ENCODE measurements at regions not wholly inside any gene's neighbourhood (a gene's known extent, or its start where the extent isn't known, plus 50 kb on each side); places are given as distances from the start of the nearest gene placed in this dataset.
"Not testable (repeated sequence)": the region's sequence is repeated elsewhere in the genome, so short reads cannot be mapped to it uniquely, and the experiment has no call there.

- no peak overlapping the region for H3K4me3 ChIP-seq (replicated peaks in 1 of 4; ENCODE audit: control extremely low read depth in 1 of 4, insufficient read depth in 1 of 4, low read depth in 3 of 4, low read length in 4 of 4)
- TF ChIP-seq, protein P1, sequence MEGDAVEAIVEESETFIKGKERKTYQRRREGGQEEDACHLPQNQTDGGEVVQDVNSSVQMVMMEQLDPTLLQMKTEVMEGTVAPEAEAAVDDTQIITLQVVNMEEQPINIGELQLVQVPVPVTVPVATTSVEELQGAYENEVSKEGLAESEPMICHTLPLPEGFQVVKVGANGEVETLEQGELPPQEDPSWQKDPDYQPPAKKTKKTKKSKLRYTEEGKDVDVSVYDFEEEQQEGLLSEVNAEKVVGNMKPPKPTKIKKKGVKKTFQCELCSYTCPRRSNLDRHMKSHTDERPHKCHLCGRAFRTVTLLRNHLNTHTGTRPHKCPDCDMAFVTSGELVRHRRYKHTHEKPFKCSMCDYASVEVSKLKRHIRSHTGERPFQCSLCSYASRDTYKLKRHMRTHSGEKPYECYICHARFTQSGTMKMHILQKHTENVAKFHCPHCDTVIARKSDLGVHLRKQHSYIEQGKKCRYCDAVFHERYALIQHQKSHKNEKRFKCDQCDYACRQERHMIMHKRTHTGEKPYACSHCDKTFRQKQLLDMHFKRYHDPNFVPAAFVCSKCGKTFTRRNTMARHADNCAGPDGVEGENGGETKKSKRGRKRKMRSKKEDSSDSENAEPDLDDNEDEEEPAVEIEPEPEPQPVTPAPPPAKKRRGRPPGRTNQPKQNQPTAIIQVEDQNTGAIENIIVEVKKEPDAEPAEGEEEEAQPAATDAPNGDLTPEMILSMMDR (conservative IDR thresholded peaks at IDR 0.05 in 1 of 2, IDR thresholded peaks at IDR 0.05 in 1 of 2; ENCODE audit: low read depth in 1 of 2, low read length in 2 of 2): peak; percentile 17 to 37
- no peak for TF ChIP-seq EZH2 (IDR thresholded peaks at IDR 0.05; ENCODE audit: low read length, missing control alignments)
- no peak overlapping the region for H2AFZ ChIP-seq (ENCODE audit: low read length)
- H3K36me3 ChIP-seq (ENCODE audit: control insufficient read depth, insufficient read depth, low read length): no peaks in the 10 kb centered on the region
- H3K4me1 ChIP-seq (ENCODE audit: control insufficient read depth, extremely low read depth, insufficient read depth, low read length): peaks cover 7% of the 10 kb centered on the region
- no peaks in the 10 kb centered on the region for H3K79me2 ChIP-seq (ENCODE audit: control insufficient read depth, insufficient read depth, low read length)
- peaks cover 1% of the 10 kb centered on the region for H3K9me3 ChIP-seq (ENCODE audit: control insufficient read depth, insufficient read depth, low read depth, low read length)
- H3K27ac ChIP-seq (ENCODE audit: insufficient read depth, low read length): peak overlapping the region; percentile 76
- H3K27me3 ChIP-seq (ENCODE audit: control insufficient read depth, insufficient read depth, low read length): no peaks in the 10 kb centered on the region
- no peaks in the 10 kb centered on the region for H4K20me1 ChIP-seq (ENCODE audit: control insufficient read depth, extremely low read depth, insufficient read depth, low read length)
- peak overlapping the region; percentile 81 for H3K4me2 ChIP-seq (ENCODE audit: extremely low read depth, insufficient read depth, low read length)
- H3K9ac ChIP-seq (ENCODE audit: insufficient read depth, low read length): peak overlapping the region; percentile 26
- peak; percentile 97 to 98 for DNase-seq (ENCODE audit: low read depth in 2 of 2)
Observed at GRCh38 chr2:189347540-189347939, 93.7 kb upstream of the WDR75 start.

GRCh38 chr2:189348369-189348768, 92.9 kb upstream of the WDR75 start:
- no peak for TF ChIP-seq EZH2 (IDR thresholded peaks at IDR 0.05; ENCODE audit: low read length, missing control alignments)
- TF ChIP-seq, protein P1 (conservative IDR thresholded peaks at IDR 0.05 in 1 of 2, IDR thresholded peaks at IDR 0.05 in 1 of 2; ENCODE audit: low read depth in 1 of 2, low read length in 2 of 2): no peak
- no peak overlapping the region for H3K9ac ChIP-seq (ENCODE audit: insufficient read depth, low read length)
- no peak for DNase-seq (ENCODE audit: low read depth in 2 of 2)

DNA sequence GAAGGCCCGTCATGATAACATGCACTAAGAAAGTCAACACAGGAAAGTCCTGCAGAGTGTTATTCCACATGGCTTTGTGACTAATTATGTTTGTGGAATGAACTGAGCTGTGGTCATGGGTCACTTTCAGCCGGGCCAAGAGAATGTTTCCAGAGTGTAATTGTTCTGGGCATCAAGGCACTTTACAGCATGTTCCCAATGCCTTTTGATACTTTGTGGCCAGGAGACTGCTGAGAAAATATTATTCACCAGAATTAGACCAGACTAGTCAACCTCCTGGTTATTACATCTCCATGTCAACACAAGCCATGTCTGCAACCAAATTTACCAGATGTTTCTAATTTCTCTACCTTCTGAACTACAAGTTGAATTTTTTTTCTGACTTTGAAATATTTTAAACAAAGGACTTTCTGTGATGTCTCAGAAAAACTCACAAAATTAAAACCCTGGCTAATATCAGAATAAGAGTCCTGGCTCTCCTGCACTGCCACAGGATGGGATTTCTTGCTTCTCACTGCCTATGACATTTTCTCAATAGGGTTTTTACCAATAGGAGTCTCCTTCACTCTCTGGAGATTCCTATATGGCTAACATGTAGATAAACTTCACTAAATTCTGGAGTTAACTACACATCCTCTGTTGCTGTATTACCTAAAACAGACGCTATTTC, 90.6 kb upstream of the WDR75 start:
- Histone ChIP-seq H3K9me3 (ENCODE audit: control insufficient read depth, insufficient read depth, low read depth, low read length) (peaks cover 1% of the 10 kb centered on the region), H3K79me2 (ENCODE audit: control insufficient read depth, insufficient read depth, low read length) (no peaks in the 10 kb centered on the region), H3K27ac (ENCODE audit: insufficient read depth, low read length) (peak overlapping the region; percentile 1), H3K36me3 (ENCODE audit: control insufficient read depth, insufficient read depth, low read length) (no peaks in the 10 kb centered on the region), H3K9ac (ENCODE audit: insufficient read depth, low read length) (no peak overlapping the region), H3K4me3 (replicated peaks in 1 of 4; ENCODE audit: control extremely low read depth in 1 of 4, insufficient read depth in 1 of 4, low read depth in 3 of 4, low read length in 4 of 4) (no peak overlapping the region), H3K4me1 (ENCODE audit: control insufficient read depth, extremely low read depth, insufficient read depth, low read length) (peaks cover 7% of the 10 kb centered on the region), H2AFZ (ENCODE audit: low read length) (no peak overlapping the region), H3K27me3 (ENCODE audit: control insufficient read depth, insufficient read depth, low read length) (no peaks in the 10 kb centered on the region), H3K4me2 (ENCODE audit: extremely low read depth, insufficient read depth, low read length) (no peak overlapping the region), H4K20me1 (ENCODE audit: control insufficient read depth, extremely low read depth, insufficient read depth, low read length) (no peaks in the 10 kb centered on the region)
- no peak for TF ChIP-seq EZH2 (IDR thresholded peaks at IDR 0.05; ENCODE audit: low read length, missing control alignments)
- TF ChIP-seq, protein P1 (conservative IDR thresholded peaks at IDR 0.05 in 1 of 2, IDR thresholded peaks at IDR 0.05 in 1 of 2; ENCODE audit: low read depth in 1 of 2, low read length in 2 of 2): no peak
- DNase-seq (ENCODE audit: low read depth in 2 of 2): peak; percentile 97 to 99

More at GRCh38 chr2:189348369-189348768, 92.9 kb upstream of the WDR75 start:
- no peak overlapping the region for H3K4me2 ChIP-seq (ENCODE audit: extremely low read depth, insufficient read depth, low read length)
- H3K4me1 ChIP-seq (ENCODE audit: control insufficient read depth, extremely low read depth, insufficient read depth, low read length): peaks cover 7% of the 10 kb centered on the region
- H3K79me2 ChIP-seq (ENCODE audit: control insufficient read depth, insufficient read depth, low read length): no peaks in the 10 kb centered on the region
- H3K27me3 ChIP-seq (ENCODE audit: control insufficient read depth, insufficient read depth, low read length): no peaks in the 10 kb centered on the region
- no peaks in the 10 kb centered on the region for H3K36me3 ChIP-seq (ENCODE audit: control insufficient read depth, insufficient read depth, low read length)
- no peaks in the 10 kb centered on the region for H4K20me1 ChIP-seq (ENCODE audit: control insufficient read depth, extremely low read depth, insufficient read depth, low read length)
- H3K4me3 ChIP-seq (replicated peaks in 1 of 4; ENCODE audit: control extremely low read depth in 1 of 4, insufficient read depth in 1 of 4, low read depth in 3 of 4, low read length in 4 of 4): no peak overlapping the region
- H2AFZ ChIP-seq (ENCODE audit: low read length): no peak overlapping the region
- H3K9me3 ChIP-seq (ENCODE audit: control insufficient read depth, insufficient read depth, low read depth, low read length): peaks cover 1% of the 10 kb centered on the region
- peak overlapping the region; percentile 76 for H3K27ac ChIP-seq (ENCODE audit: insufficient read depth, low read length)

DNA sequence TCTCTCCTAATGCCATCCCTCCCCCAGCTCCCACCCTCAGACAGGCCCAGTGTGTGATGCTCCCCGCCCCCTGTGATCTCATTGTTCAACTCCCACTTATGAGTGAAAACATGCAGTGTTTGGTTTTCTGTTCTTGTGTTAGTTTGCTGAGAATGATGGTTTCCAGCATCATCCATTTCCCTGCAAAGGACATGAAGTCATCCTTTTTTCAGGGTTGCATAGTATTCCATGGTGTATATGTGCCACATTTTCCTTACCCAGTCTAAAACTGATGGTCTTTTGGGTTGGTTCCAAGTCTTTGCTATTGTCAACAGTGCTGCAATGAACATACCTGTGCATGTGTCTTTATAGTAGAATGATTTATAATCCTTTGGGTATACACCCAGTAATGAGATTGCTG, 89.3 kb upstream of the WDR75 start:
- H3K4me1 ChIP-seq (ENCODE audit: control insufficient read depth, extremely low read depth, insufficient read depth, low read length); DNase-seq (ENCODE audit: low read depth in 2 of 2); H3K9me3 ChIP-seq (ENCODE audit: control insufficient read depth, insufficient read depth, low read depth, low read length); H3K27me3 ChIP-seq (ENCODE audit: control insufficient read depth, insufficient read depth, low read length); H3K36me3 ChIP-seq (ENCODE audit: control insufficient read depth, insufficient read depth, low read length); H3K27ac ChIP-seq (ENCODE audit: insufficient read depth, low read length); H3K9ac ChIP-seq (ENCODE audit: insufficient read depth, low read length); H2AFZ ChIP-seq (ENCODE audit: low read length); H4K20me1 ChIP-seq (ENCODE audit: control insufficient read depth, extremely low read depth, insufficient read depth, low read length); H3K4me2 ChIP-seq (ENCODE audit: extremely low read depth, insufficient read depth, low read length); H3K4me3 ChIP-seq (replicated peaks in 1 of 4; ENCODE audit: control extremely low read depth in 1 of 4, insufficient read depth in 1 of 4, low read depth in 3 of 4, low read length in 4 of 4); H3K79me2 ChIP-seq (ENCODE audit: control insufficient read depth, insufficient read depth, low read length): not testable (repeated sequence)

DNA sequence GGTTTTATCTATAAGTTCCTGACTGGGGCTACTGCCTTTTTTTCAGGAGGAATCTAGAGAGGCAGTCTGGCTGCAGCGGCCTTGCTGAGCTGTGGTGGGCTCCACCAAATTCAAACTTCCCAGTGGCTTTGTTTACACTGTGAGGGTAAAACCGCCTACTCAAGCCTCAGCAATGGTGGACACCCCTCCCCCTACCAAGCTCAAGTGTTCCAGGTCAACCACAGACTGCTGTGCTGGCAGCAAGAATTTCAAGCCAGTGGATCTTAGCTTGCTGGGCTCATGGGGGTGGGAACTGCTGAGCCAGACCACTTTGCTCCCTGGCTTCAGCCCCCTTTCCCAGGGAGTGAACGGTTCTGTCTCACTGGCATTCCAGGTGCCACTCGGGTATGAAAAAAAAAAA, 83.9 kb upstream of the WDR75 start:
- DNase-seq (ENCODE audit: low read depth in 2 of 2): peak; percentile 29 to 86
- not testable (repeated sequence) for H3K27ac ChIP-seq (ENCODE audit: insufficient read depth, low read length); H3K9me3 ChIP-seq (ENCODE audit: control insufficient read depth, insufficient read depth, low read depth, low read length); H3K4me3 ChIP-seq (replicated peaks in 1 of 4; ENCODE audit: control extremely low read depth in 1 of 4, insufficient read depth in 1 of 4, low read depth in 3 of 4, low read length in 4 of 4); H3K36me3 ChIP-seq (ENCODE audit: control insufficient read depth, insufficient read depth, low read length); H3K4me2 ChIP-seq (ENCODE audit: extremely low read depth, insufficient read depth, low read length); H3K4me1 ChIP-seq (ENCODE audit: control insufficient read depth, extremely low read depth, insufficient read depth, low read length); H4K20me1 ChIP-seq (ENCODE audit: control insufficient read depth, extremely low read depth, insufficient read depth, low read length); H3K79me2 ChIP-seq (ENCODE audit: control insufficient read depth, insufficient read depth, low read length); H3K27me3 ChIP-seq (ENCODE audit: control insufficient read depth, insufficient read depth, low read length); H3K9ac ChIP-seq (ENCODE audit: insufficient read depth, low read length); H2AFZ ChIP-seq (ENCODE audit: low read length)

Measured in fibroblast of lung (primary cell).